Astrocyte (in vitro differentiated cells and primary cell): ENCODE measurements at regions not wholly inside any gene's neighbourhood (a gene's known extent, or its start where the extent isn't known, plus 50 kb on each side); places are given as distances from the start of the nearest gene placed in this dataset.

Experiments used
- DNase-seq: peaks from one replicate; pipeline ENCODE4 v3.0.0-alpha.2; 2010; ENCODE audit warnings: low read depth
- FAIRE-seq: peaks from 2 replicates; lab custom pipeline; 2011; peaks lifted over from hg19 to GRCh38; lab: Jason Lieb, UNC
- H2AFZ ChIP-seq: 2 replicates; pipeline ENCODE4 v1.6.0; 2012; ENCODE audit warnings: low read depth, low read length, inconsistent platforms
- H3K27ac ChIP-seq: 2 replicates; pipeline ENCODE4 v1.5.1; 2011; ENCODE audit warnings: low read depth, low read length, inconsistent platforms
- H3K27me3 ChIP-seq: 2 replicates; pipeline ENCODE4 v1.6.0; 2011; ENCODE audit warnings: low read length, inconsistent platforms; ENCODE audit not compliant: insufficient read depth
- H3K36me3 ChIP-seq: 2 replicates; pipeline ENCODE4 v1.5.1; 2011; ENCODE audit warnings: low read length, inconsistent platforms; ENCODE audit not compliant: insufficient read depth
- H3K4me1 ChIP-seq: 2 replicates; pipeline ENCODE4 v1.5.1; 2011; ENCODE audit warnings: low read length, inconsistent platforms; ENCODE audit not compliant: insufficient read depth
- H3K4me2 ChIP-seq: 2 replicates; pipeline ENCODE4 v1.6.0; 2012; ENCODE audit warnings: low read length, inconsistent platforms
- H3K4me3 ChIP-seq: 2 replicates; pipeline ENCODE4 v1.5.1; 2011; ENCODE audit warnings: low read depth, mild to moderate bottlenecking, low read length, inconsistent platforms; ENCODE audit not compliant: insufficient read depth
- H3K79me2 ChIP-seq: 2 replicates; pipeline ENCODE4 v1.6.0; 2012; ENCODE audit warnings: mild to moderate bottlenecking, low read length, inconsistent platforms; ENCODE audit not compliant: insufficient read depth
- H3K9ac ChIP-seq: 2 replicates; pipeline ENCODE4 v1.6.0; 2012; ENCODE audit warnings: mild to moderate bottlenecking, low read length, inconsistent platforms
- H3K9me3 ChIP-seq: 2 replicates; pipeline ENCODE4 v1.5.1; 2012; ENCODE audit warnings: low read depth, mild to moderate bottlenecking, low read length, inconsistent platforms; ENCODE audit not compliant: insufficient read depth
- H4K20me1 ChIP-seq: 2 replicates; pipeline ENCODE4 v1.6.0; 2012; ENCODE audit warnings: low read length, inconsistent platforms; ENCODE audit not compliant: insufficient read depth
- H3K27ac Mint-ChIP-seq: one replicate; pipeline ENCODE4 v1.8.0; 2021; ENCODE audit warnings: mild to moderate bottlenecking, mixed read lengths; ENCODE audit not compliant: unreplicated experiment
- H3K27me3 Mint-ChIP-seq: one replicate; pipeline ENCODE4 v1.8.0; 2021; ENCODE audit warnings: low read depth, mixed read lengths; ENCODE audit not compliant: unreplicated experiment
- H3K36me3 Mint-ChIP-seq: one replicate; pipeline ENCODE4 v1.8.0; 2021; ENCODE audit warnings: low read depth, mixed read lengths; ENCODE audit not compliant: unreplicated experiment
- H3K4me1 Mint-ChIP-seq: one replicate; pipeline ENCODE4 v1.8.0; 2021; ENCODE audit warnings: low read depth, mixed read lengths; ENCODE audit not compliant: unreplicated experiment
- H3K4me3 Mint-ChIP-seq: one replicate; pipeline ENCODE4 v1.8.0; 2021; ENCODE audit warnings: mild to moderate bottlenecking, moderate library complexity, mixed read lengths; ENCODE audit not compliant: unreplicated experiment
- H3K9me3 Mint-ChIP-seq: one replicate; pipeline ENCODE4 v1.8.0; 2021; ENCODE audit warnings: mild to moderate bottlenecking, mixed read lengths; ENCODE audit not compliant: unreplicated experiment
- EZH2 ChIP-seq: IDR thresholded peaks from 2 replicates; pipeline ENCODE4 v1.6.1; 2012; ENCODE audit warnings: mild to moderate bottlenecking, low read length, inconsistent platforms; ENCODE audit not compliant: insufficient read depth
- TF ChIP-seq, protein P1 (sequence below): IDR thresholded peaks from 2 replicates; pipeline ENCODE4 v1.5.1; 2011; ENCODE audit warnings: low read depth, mild to moderate bottlenecking, inconsistent platforms, low read length, moderate library complexity; ENCODE audit not compliant: insufficient read depth

DNA sequence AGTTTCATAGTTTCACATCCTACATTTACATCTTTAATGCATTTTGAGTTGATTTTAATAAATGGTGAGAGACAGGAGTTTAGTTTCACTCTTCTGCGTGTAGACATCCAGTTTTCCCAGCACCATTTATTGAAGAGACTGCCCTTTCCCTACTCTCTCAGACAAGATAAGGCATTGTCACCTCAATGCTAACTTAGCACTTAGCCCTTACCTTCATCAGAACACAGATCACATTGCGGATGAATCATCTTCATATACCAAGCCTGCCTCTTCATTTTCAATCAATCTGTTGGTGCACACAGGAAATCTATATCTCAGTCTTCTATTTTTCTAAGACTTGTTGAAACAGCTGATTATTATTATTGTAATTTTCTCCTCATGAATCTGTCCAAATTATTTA lies 396.6 kb upstream of the NBEA start:
- Mint-ChIP-seq H3K4me1 (peaks cover 5% of the 10 kb centered on the region), H3K27me3 (no peaks in the 10 kb centered on the region), H3K27ac (no peak overlapping the region), H3K9me3 (peaks cover 2% of the 10 kb centered on the region), H3K36me3 (no peaks in the 10 kb centered on the region), H3K4me3 (no peak overlapping the region)
- Histone ChIP-seq H3K4me3 (no peak overlapping the region), H3K36me3 (no peaks in the 10 kb centered on the region), H3K79me2 (no peaks in the 10 kb centered on the region), H3K27me3 (no peaks in the 10 kb centered on the region), H3K4me2 (no peak overlapping the region), H3K4me1 (no peaks in the 10 kb centered on the region), H3K27ac (no peak overlapping the region), H2AFZ (no peak overlapping the region), H3K9me3 (no peaks in the 10 kb centered on the region), H3K9ac (no peak overlapping the region), H4K20me1 (no peaks in the 10 kb centered on the region)
- FAIRE-seq (no peak), DNase-seq (no peak)
- no peak for TF ChIP-seq EZH2
- TF ChIP-seq, protein P1, sequence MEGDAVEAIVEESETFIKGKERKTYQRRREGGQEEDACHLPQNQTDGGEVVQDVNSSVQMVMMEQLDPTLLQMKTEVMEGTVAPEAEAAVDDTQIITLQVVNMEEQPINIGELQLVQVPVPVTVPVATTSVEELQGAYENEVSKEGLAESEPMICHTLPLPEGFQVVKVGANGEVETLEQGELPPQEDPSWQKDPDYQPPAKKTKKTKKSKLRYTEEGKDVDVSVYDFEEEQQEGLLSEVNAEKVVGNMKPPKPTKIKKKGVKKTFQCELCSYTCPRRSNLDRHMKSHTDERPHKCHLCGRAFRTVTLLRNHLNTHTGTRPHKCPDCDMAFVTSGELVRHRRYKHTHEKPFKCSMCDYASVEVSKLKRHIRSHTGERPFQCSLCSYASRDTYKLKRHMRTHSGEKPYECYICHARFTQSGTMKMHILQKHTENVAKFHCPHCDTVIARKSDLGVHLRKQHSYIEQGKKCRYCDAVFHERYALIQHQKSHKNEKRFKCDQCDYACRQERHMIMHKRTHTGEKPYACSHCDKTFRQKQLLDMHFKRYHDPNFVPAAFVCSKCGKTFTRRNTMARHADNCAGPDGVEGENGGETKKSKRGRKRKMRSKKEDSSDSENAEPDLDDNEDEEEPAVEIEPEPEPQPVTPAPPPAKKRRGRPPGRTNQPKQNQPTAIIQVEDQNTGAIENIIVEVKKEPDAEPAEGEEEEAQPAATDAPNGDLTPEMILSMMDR: no peak

DNA sequence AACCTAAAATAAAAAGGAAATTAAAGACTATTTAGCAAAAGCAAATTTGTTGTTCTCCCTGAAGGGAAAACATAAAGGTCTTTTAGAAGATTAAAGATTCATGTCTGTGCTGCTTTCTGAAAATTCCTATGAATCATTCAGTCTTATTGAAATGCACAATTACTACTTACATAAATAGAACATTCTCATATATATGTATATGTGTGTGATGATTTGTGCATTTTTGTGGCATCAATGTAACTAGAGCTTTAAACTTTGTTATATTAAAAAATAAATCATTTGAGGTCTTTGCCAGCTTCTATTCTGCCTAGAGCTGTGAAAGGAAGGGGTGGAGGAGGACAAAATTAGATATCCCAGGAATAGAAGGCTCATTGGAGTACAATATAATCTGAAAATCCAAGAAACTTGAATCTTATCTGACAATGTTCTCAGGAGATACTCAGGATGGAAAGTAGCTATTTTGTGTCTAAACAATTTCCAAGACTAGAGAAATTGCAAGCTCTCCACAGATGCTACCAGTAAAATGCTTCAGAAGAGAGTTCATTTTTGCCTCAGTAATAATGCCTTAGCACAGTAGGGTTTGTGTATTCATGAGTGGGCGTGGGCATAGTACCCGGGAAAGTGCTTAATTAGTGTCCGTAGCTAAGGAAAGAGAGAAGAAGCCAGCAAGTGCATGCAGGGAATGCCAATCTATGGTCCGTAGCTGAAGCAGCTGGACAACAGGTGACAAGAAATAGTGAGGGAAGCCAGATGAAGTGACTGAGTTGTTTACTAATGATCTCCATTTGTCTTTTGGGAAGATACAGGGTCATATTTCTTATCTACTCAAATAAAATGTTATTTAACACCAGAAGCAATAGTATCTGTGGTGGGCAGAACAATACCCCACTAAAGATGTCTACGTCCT lies 395.5 kb upstream of the NBEA start:
- Mint-ChIP-seq H3K9me3 (peaks cover 2% of the 10 kb centered on the region), H3K27me3 (no peaks in the 10 kb centered on the region), H3K36me3 (no peaks in the 10 kb centered on the region), H3K4me1 (peaks cover 5% of the 10 kb centered on the region), H3K4me3 (no peak overlapping the region), H3K27ac (no peak overlapping the region)
- Histone ChIP-seq H3K27ac (no peak overlapping the region), H4K20me1 (no peaks in the 10 kb centered on the region), H2AFZ (no peak overlapping the region), H3K27me3 (no peaks in the 10 kb centered on the region), H3K36me3 (no peaks in the 10 kb centered on the region), H3K9ac (no peak overlapping the region), H3K9me3 (no peaks in the 10 kb centered on the region), H3K79me2 (no peaks in the 10 kb centered on the region), H3K4me1 (no peaks in the 10 kb centered on the region), H3K4me2 (no peak overlapping the region), H3K4me3 (no peak overlapping the region)
- no peak for TF ChIP-seq EZH2
- TF ChIP-seq, protein P1: no peak
- FAIRE-seq: no peak
- no peak for DNase-seq

DNA sequence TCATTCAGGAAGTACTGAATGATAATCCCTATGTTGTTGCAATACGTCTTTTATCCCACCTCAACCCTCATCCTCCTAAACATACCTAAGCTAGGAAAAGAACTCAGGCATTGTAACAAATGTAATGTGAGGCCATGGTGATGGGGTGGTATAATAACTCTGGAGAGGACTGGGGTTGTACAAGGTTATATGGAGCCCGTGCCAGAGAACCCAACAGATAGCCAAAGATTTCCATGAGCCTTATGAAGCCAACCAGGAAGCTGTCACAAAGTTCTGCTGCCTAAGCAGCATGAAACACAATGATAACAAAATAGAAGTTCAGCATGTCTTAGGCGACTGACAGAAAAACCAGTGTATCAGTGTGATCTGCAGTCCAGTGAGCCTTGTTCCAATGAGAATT lies 394.1 kb upstream of the NBEA start:
- Histone ChIP-seq H3K9ac (no peak overlapping the region), H3K4me2 (no peak overlapping the region), H3K4me1 (no peaks in the 10 kb centered on the region), H3K9me3 (no peaks in the 10 kb centered on the region), H4K20me1 (no peaks in the 10 kb centered on the region), H3K4me3 (no peak overlapping the region), H2AFZ (no peak overlapping the region), H3K79me2 (no peaks in the 10 kb centered on the region), H3K27ac (no peak overlapping the region), H3K27me3 (no peaks in the 10 kb centered on the region), H3K36me3 (no peaks in the 10 kb centered on the region)
- H3K27me3 Mint-ChIP-seq: no peaks in the 10 kb centered on the region
- H3K4me3 Mint-ChIP-seq: no peak overlapping the region
- no peaks in the 10 kb centered on the region for H3K36me3 Mint-ChIP-seq
- peaks cover 5% of the 10 kb centered on the region for H3K4me1 Mint-ChIP-seq
- FAIRE-seq (no peak), DNase-seq (no peak)
- H3K9me3 Mint-ChIP-seq: peaks cover 2% of the 10 kb centered on the region
- no peak overlapping the region for H3K27ac Mint-ChIP-seq
- TF ChIP-seq EZH2: no peak
